Neural progenitor cell (in vitro differentiated cells): ENCODE measurements at regions not wholly inside any gene's neighbourhood (a gene's known extent, or its start where the extent isn't known, plus 50 kb on each side); places are given as distances from the start of the nearest gene placed in this dataset.

Source experiments
- EZH2phosphoT487 ChIP-seq: fragments of 200-600 bp; sonication (generic); IDR thresholded peaks from 2 replicates; pipeline ENCODE4 v1.6.1; 2017; ENCODE audit warnings: antibody characterized with exemption
- TF ChIP-seq, protein P1 (sequence below): fragments of 200-600 bp; sonication (generic); IDR thresholded peaks from 2 replicates; pipeline ENCODE4 v1.5.1; 2017; ENCODE audit warnings: antibody characterized with exemption, mild to moderate bottlenecking

DNA sequence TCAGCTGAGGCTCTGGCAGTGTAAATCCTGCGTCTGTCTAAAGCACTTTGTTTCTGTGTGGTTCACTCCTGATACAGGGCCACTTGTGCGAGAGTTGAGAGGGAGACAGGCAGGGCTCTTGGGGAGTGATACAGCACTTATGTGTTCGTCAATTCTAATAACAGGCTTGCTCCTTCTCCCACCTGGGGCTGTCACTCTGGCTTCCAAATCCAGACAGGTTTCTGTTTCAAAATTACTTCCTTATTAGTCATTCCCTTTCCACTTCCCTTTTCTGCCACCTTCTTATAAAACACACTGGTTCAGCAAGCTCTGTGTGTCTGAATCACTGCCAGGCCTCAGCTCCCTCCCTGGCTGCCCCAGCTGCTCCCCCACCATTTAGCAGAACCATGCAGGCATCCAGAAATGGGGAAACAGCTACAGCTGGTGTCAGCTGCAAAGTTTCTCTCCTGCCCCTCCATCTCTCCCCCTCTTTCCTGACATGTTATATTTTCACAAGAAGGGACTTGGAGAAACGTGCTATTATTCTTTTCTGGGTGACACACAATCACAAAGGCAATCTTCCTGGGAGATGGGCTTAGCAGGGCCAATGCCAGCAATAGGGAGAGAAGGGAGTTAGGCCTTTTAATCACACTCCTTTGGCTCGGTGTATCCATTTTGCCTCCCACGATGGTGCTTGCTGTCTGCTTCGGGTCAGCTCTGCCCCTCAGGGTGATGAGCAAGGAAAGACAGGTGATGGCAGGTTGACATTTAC lies 58.4 kb upstream of the ZNRF2 start:
- TF ChIP-seq, protein P1, sequence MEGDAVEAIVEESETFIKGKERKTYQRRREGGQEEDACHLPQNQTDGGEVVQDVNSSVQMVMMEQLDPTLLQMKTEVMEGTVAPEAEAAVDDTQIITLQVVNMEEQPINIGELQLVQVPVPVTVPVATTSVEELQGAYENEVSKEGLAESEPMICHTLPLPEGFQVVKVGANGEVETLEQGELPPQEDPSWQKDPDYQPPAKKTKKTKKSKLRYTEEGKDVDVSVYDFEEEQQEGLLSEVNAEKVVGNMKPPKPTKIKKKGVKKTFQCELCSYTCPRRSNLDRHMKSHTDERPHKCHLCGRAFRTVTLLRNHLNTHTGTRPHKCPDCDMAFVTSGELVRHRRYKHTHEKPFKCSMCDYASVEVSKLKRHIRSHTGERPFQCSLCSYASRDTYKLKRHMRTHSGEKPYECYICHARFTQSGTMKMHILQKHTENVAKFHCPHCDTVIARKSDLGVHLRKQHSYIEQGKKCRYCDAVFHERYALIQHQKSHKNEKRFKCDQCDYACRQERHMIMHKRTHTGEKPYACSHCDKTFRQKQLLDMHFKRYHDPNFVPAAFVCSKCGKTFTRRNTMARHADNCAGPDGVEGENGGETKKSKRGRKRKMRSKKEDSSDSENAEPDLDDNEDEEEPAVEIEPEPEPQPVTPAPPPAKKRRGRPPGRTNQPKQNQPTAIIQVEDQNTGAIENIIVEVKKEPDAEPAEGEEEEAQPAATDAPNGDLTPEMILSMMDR, result no peak
- TF ChIP-seq EZH2phosphoT487, result no peak
